ENCODE measurements at regions not wholly inside any gene's neighbourhood (a gene's known extent, or its start where the extent isn't known, plus 50 kb on each side); places are given as distances from the start of the nearest gene placed in this dataset.

- H3K4me3 ChIP-seq (replicated peaks in 1 of 3; ENCODE audit: insufficient read depth in 1 of 3, low read depth in 2 of 3, low read length in 3 of 3): no peak overlapping the region
- no TSS peak for BruUV-seq (replicated peaks)
- TF ChIP-seq PTBP1 (IDR thresholded peaks at IDR 0.05; ENCODE audit: low read depth, low read length, poor library complexity, severe bottlenecking) (no peak), ZFX (CRISPR knock-in tag; IDR thresholded peaks at IDR 0.05; ENCODE audit: low read depth) (no peak), IRX3 (CRISPR knock-in tag; IDR thresholded peaks at IDR 0.05; ENCODE audit: borderline replicate concordance, low read depth) (no peak), WIZ (CRISPR knock-in tag; IDR thresholded peaks at IDR 0.05) (no peak)
- TF ChIP-seq, protein P1, sequence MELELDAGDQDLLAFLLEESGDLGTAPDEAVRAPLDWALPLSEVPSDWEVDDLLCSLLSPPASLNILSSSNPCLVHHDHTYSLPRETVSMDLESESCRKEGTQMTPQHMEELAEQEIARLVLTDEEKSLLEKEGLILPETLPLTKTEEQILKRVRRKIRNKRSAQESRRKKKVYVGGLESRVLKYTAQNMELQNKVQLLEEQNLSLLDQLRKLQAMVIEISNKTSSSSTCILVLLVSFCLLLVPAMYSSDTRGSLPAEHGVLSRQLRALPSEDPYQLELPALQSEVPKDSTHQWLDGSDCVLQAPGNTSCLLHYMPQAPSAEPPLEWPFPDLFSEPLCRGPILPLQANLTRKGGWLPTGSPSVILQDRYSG (CRISPR knock-in tag; IDR thresholded peaks at IDR 0.05): no peak
- in situ Hi-C loops (cut with HindIII; ENCODE audit: extremely low pct_ligation_motif_present, low pct_unique_long_range_greater_than_20kb) (no loop called here), intact Hi-C loops (cut with micrococcal nuclease; ENCODE audit: unreplicated experiment) (no loop called here)
- no peaks in the 10 kb centered on the region; the same call in none of the 2 replicates for H3K9me3 ChIP-seq (ENCODE audit: low read length)
- no peaks in the 10 kb centered on the region for H3K79me2 ChIP-seq (ENCODE audit: insufficient read depth, low read length)
- H3K4me1 ChIP-seq (ENCODE audit: insufficient read depth, low read length): no peaks in the 10 kb centered on the region
- no peaks in the 10 kb centered on the region for H3K36me3 ChIP-seq (replicated peaks in 1 of 2; ENCODE audit: control insufficient read depth in 1 of 2, insufficient read depth in 2 of 2, low read length in 2 of 2)
- ATAC-seq (no peak), FAIRE-seq (no peak), DNase-seq (ENCODE audit: low spot score) (no peak)
- CTCF ChIA-PET (ENCODE audit: low intra/inter-chr PET ratio, low total read pairs): no interaction called here
- no peak overlapping the region for H3K27ac ChIP-seq (ENCODE audit: extremely low read length, insufficient read depth, low read length)
- no peaks in the 10 kb centered on the region for H3K27me3 ChIP-seq (ENCODE audit: control insufficient read depth in 1 of 2, insufficient read depth in 2 of 2, low read length in 2 of 2)
- 46% methylated on average over 4 of the region's 4 CpGs for WGBS (ENCODE audit: low lambda C conversion rate)
- H3K4me2 ChIP-seq (ENCODE audit: low read depth, low read length): no peak overlapping the region
- no peaks in the 10 kb centered on the region for H4K20me1 ChIP-seq (ENCODE audit: insufficient read depth, low read length)
- POLR2A ChIA-PET: no interaction called here
- H2AFZ ChIP-seq (ENCODE audit: low read length): no peak overlapping the region
- H3K9ac ChIP-seq (ENCODE audit: insufficient read depth, low read depth, low read length): no peak overlapping the region
Observed at GRCh38 chr1:70754701-70755100, 292.9 kb downstream of the PTGER3 start.

DNA sequence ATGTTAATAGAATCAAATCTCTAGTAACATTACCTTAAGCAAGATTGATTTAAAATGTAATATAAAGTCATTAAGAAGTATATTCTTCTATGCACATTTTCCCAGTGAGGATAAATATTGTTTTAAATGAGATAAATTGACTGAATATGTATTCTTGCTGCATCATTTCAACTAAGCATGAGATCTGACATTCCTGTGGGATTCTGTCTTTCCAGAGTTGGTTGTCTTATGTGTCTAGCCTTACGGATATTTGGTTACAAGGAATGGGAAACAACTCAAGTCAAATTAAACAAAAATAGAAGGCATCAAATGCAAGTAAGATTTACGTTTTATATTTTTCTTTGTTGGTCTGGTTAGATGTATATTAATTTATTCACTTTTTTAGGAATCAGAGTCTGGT lies 287.5 kb downstream of the PTGER3 start:
- ChIA-PET POLR2A (no interaction called here), CTCF (ENCODE audit: low intra/inter-chr PET ratio, low total read pairs) (no interaction called here)
- WGBS (ENCODE audit: low lambda C conversion rate): 27% methylated on average over 2 of the region's 2 CpGs
- H4K20me1 ChIP-seq (ENCODE audit: insufficient read depth, low read length): no peaks in the 10 kb centered on the region
- H3K79me2 ChIP-seq (ENCODE audit: insufficient read depth, low read length): no peaks in the 10 kb centered on the region
- H2AFZ ChIP-seq (ENCODE audit: low read length): no peak overlapping the region
- BruUV-seq (replicated peaks): no TSS peak
- H3K4me3 ChIP-seq (replicated peaks in 1 of 3; ENCODE audit: insufficient read depth in 1 of 3, low read depth in 2 of 3, low read length in 3 of 3): no peak overlapping the region
- intact Hi-C loops (cut with micrococcal nuclease; ENCODE audit: unreplicated experiment): no loop called here
- no peaks in the 10 kb centered on the region for H3K36me3 ChIP-seq (replicated peaks in 1 of 2; ENCODE audit: control insufficient read depth in 1 of 2, insufficient read depth in 2 of 2, low read length in 2 of 2)
- no peak overlapping the region for H3K9ac ChIP-seq (ENCODE audit: insufficient read depth, low read depth, low read length)
- in situ Hi-C loops (cut with HindIII; ENCODE audit: extremely low pct_ligation_motif_present, low pct_unique_long_range_greater_than_20kb): no loop called here
- no peak overlapping the region for H3K27ac ChIP-seq (ENCODE audit: extremely low read length, insufficient read depth, low read length)
- FAIRE-seq (no peak), ATAC-seq (no peak), DNase-seq (ENCODE audit: low spot score) (no peak)
- H3K4me2 ChIP-seq (ENCODE audit: low read depth, low read length): no peak overlapping the region
- no peaks in the 10 kb centered on the region for H3K9me3 ChIP-seq (ENCODE audit: low read length)
- no peak for TF ChIP-seq SRSF9 (IDR thresholded peaks at IDR 0.05; ENCODE audit: borderline replicate concordance, insufficient read depth, low read depth, low read length, poor library complexity, severe bottlenecking)
- no peak for TF ChIP-seq ASH2L (IDR thresholded peaks at IDR 0.05; ENCODE audit: insufficient read length, low read depth, low read length)
- TF ChIP-seq, protein P2, sequence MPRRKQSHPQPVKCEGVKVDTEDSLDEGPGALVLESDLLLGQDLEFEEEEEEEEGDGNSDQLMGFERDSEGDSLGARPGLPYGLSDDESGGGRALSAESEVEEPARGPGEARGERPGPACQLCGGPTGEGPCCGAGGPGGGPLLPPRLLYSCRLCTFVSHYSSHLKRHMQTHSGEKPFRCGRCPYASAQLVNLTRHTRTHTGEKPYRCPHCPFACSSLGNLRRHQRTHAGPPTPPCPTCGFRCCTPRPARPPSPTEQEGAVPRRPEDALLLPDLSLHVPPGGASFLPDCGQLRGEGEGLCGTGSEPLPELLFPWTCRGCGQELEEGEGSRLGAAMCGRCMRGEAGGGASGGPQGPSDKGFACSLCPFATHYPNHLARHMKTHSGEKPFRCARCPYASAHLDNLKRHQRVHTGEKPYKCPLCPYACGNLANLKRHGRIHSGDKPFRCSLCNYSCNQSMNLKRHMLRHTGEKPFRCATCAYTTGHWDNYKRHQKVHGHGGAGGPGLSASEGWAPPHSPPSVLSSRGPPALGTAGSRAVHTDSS (CRISPR knock-in tag; conservative IDR thresholded peaks at IDR 0.05): no peak
- TF ChIP-seq KMT2B (CRISPR knock-in tag; IDR thresholded peaks at IDR 0.05): no peak
- no peak for TF ChIP-seq RAD21 (CRISPR knock-in tag; IDR thresholded peaks at IDR 0.05)
- no peak for TF ChIP-seq SSRP1 (CRISPR knock-in tag; IDR thresholded peaks at IDR 0.05)
- TF ChIP-seq STAT6 (CRISPR knock-in tag; IDR thresholded peaks at IDR 0.05; ENCODE audit: borderline replicate concordance): no peak
- no peaks in the 10 kb centered on the region for H3K4me1 ChIP-seq (ENCODE audit: insufficient read depth, low read length)
- no peaks in the 10 kb centered on the region for H3K27me3 ChIP-seq (ENCODE audit: control insufficient read depth in 1 of 2, insufficient read depth in 2 of 2, low read length in 2 of 2)
